ENCODE measurements at regions not wholly inside any gene's neighbourhood (a gene's known extent, or its start where the extent isn't known, plus 50 kb on each side); places are given as distances from the start of the nearest gene placed in this dataset.

DNA sequence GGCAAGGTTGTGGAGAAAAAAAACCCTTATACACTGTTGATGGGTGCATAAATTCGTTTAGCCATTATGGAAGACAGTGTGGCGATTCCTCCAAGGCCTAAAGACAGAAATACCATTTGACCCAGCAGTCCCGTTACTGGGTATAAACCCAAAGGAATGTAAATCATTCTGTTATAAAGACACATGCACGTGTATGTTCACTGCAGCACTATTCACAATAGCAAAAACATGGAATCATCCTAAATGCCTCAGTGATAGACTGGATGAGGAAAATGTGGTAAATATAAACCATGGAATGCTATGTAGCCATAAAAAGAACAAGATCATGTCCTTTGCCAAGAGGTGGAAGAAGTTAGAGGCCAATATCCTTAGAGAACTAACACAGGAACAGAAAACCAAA, 119.9 kb upstream of the PRR16 start:
- TF ChIP-seq, protein P1, sequence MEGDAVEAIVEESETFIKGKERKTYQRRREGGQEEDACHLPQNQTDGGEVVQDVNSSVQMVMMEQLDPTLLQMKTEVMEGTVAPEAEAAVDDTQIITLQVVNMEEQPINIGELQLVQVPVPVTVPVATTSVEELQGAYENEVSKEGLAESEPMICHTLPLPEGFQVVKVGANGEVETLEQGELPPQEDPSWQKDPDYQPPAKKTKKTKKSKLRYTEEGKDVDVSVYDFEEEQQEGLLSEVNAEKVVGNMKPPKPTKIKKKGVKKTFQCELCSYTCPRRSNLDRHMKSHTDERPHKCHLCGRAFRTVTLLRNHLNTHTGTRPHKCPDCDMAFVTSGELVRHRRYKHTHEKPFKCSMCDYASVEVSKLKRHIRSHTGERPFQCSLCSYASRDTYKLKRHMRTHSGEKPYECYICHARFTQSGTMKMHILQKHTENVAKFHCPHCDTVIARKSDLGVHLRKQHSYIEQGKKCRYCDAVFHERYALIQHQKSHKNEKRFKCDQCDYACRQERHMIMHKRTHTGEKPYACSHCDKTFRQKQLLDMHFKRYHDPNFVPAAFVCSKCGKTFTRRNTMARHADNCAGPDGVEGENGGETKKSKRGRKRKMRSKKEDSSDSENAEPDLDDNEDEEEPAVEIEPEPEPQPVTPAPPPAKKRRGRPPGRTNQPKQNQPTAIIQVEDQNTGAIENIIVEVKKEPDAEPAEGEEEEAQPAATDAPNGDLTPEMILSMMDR (conservative IDR thresholded peaks at IDR 0.05), result no peak
- TF ChIP-seq ZFX (IDR thresholded peaks at IDR 0.05), result no peak

All from C4-2B (cell line).